ENCODE measurements at regions not wholly inside any gene's neighbourhood (a gene's known extent, or its start where the extent isn't known, plus 50 kb on each side); places are given as distances from the start of the nearest gene placed in this dataset.
"Not testable (repeated sequence)": the region's sequence is repeated elsewhere in the genome, so short reads cannot be mapped to it uniquely, and the experiment has no call there.

- in situ Hi-C loops (cut with MboI; ENCODE audit: low sequenced_read_pairs), result no loop called here
Measured at GRCh38 chr4:79666112-79666511, 258.1 kb upstream of the GK2 start.

- in situ Hi-C loops (cut with MboI; ENCODE audit: low sequenced_read_pairs), result no loop called here
Measured at GRCh38 chr4:79663865-79664264, 255.8 kb upstream of the GK2 start.

GRCh38 chr4:79663141-79663540 lies 255.1 kb upstream of the GK2 start:
- in situ Hi-C loops (cut with MboI; ENCODE audit: low sequenced_read_pairs), result no loop called here

GRCh38 chr4:79662651-79663050 lies 254.6 kb upstream of the GK2 start:
- in situ Hi-C loops (cut with MboI; ENCODE audit: low sequenced_read_pairs), result no loop called here

GRCh38 chr4:79661196-79661595 lies 253.2 kb upstream of the GK2 start:
- in situ Hi-C loops (cut with MboI; ENCODE audit: low sequenced_read_pairs), result no loop called here

GRCh38 chr4:79659308-79659870 lies 251.4 kb upstream of the GK2 start:
- in situ Hi-C loops (cut with MboI; ENCODE audit: low sequenced_read_pairs), result not testable (repeated sequence)

GRCh38 chr4:79657379-79657778 lies 249.4 kb upstream of the GK2 start:
- in situ Hi-C loops (cut with MboI; ENCODE audit: low sequenced_read_pairs), result no loop called here

GRCh38 chr4:79653871-79654270 lies 245.8 kb upstream of the GK2 start:
- in situ Hi-C loops (cut with MboI; ENCODE audit: low sequenced_read_pairs), result no loop called here

- in situ Hi-C loops (cut with MboI; ENCODE audit: low sequenced_read_pairs), result no loop called here
Measured at GRCh38 chr4:79652738-79653137, 244.7 kb upstream of the GK2 start.

GRCh38 chr4:79652232-79652631 lies 244.2 kb upstream of the GK2 start:
- in situ Hi-C loops (cut with MboI; ENCODE audit: low sequenced_read_pairs), result no loop called here

- in situ Hi-C loops (cut with MboI; ENCODE audit: low sequenced_read_pairs), result no loop called here
Measured at GRCh38 chr4:79651456-79651855, 243.4 kb upstream of the GK2 start.

GRCh38 chr4:79650794-79651431 lies 242.9 kb upstream of the GK2 start:
- in situ Hi-C loops (cut with MboI; ENCODE audit: low sequenced_read_pairs), result no loop called here

- in situ Hi-C loops (cut with MboI; ENCODE audit: low sequenced_read_pairs), result no loop called here
Measured at GRCh38 chr4:79650217-79650616, 242.2 kb upstream of the GK2 start.

- in situ Hi-C loops (cut with MboI; ENCODE audit: low sequenced_read_pairs), result no loop called here
Measured at GRCh38 chr4:79645942-79646341, 237.9 kb upstream of the GK2 start.

- in situ Hi-C loops (cut with MboI; ENCODE audit: low sequenced_read_pairs), result no loop called here
Measured at GRCh38 chr4:79638735-79639134, 230.7 kb upstream of the GK2 start.

GRCh38 chr4:79636991-79637390 lies 229.0 kb upstream of the GK2 start:
- in situ Hi-C loops (cut with MboI; ENCODE audit: low sequenced_read_pairs), result no loop called here

GRCh38 chr4:79634111-79634510 lies 226.1 kb upstream of the GK2 start:
- in situ Hi-C loops (cut with MboI; ENCODE audit: low sequenced_read_pairs), result no loop called here

GRCh38 chr4:79632114-79632513 lies 224.1 kb upstream of the GK2 start:
- in situ Hi-C loops (cut with MboI; ENCODE audit: low sequenced_read_pairs), result no loop called here

GRCh38 chr4:79626611-79627010 lies 218.6 kb upstream of the GK2 start:
- in situ Hi-C loops (cut with MboI; ENCODE audit: low sequenced_read_pairs), result no loop called here

GRCh38 chr4:79626101-79626500 lies 218.1 kb upstream of the GK2 start:
- in situ Hi-C loops (cut with MboI; ENCODE audit: low sequenced_read_pairs), result no loop called here

- in situ Hi-C loops (cut with MboI; ENCODE audit: low sequenced_read_pairs), result no loop called here
Measured at GRCh38 chr4:79625361-79625760, 217.3 kb upstream of the GK2 start.

GRCh38 chr4:79623021-79623870 lies 215.2 kb upstream of the GK2 start:
- in situ Hi-C loops (cut with MboI; ENCODE audit: low sequenced_read_pairs), result no loop called here

Measured in HL-60/S4 (cell line).